ENCODE measurements at regions not wholly inside any gene's neighbourhood (a gene's known extent, or its start where the extent isn't known, plus 50 kb on each side); places are given as distances from the start of the nearest gene placed in this dataset.

GRCh38 chr2:134149904-134150303 is 104.0 kb upstream of the MGAT5 start:
- CTCF ChIA-PET (ENCODE audit: partially characterized antibody): interaction anchor here (0.7 to 1.9 kb wide), 6 partner anchors 9 to 112 kb away, joined by 3 to 10 read pairs (median 4); no protein-coding TSS in a partner anchor
- TF ChIP-seq KDM4A (IDR thresholded peaks at IDR 0.05; ENCODE audit: low read depth, low read length, severe bottlenecking) (no peak), TAF7 (optimal IDR thresholded peaks at IDR 0.05; ENCODE audit: borderline replicate concordance, low read depth, low read length) (no peak), BCL11A (IDR thresholded peaks at IDR 0.05; ENCODE audit: low read depth in 2 of 2, low read length in 2 of 2) (no peak), JUND (IDR thresholded peaks at IDR 0.05; ENCODE audit: low read length) (no peak), USF2 (IDR thresholded peaks at IDR 0.05; ENCODE audit: low read length) (no peak), CTCF (IDR thresholded peaks at IDR 0.05; ENCODE audit: control extremely low read depth in 1 of 3, insufficient read depth in 1 of 3, low read depth in 1 of 3, low read length in 3 of 3) (no peak), HDAC2 (IDR thresholded peaks at IDR 0.05; ENCODE audit: borderline replicate concordance in 1 of 2, low read depth in 2 of 2, low read length in 2 of 2) (no peak)
- TF ChIP-seq, protein P1, sequence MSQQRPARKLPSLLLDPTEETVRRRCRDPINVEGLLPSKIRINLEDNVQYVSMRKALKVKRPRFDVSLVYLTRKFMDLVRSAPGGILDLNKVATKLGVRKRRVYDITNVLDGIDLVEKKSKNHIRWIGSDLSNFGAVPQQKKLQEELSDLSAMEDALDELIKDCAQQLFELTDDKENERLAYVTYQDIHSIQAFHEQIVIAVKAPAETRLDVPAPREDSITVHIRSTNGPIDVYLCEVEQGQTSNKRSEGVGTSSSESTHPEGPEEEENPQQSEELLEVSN (IDR thresholded peaks at IDR 0.05): no peak

More at GRCh38 chr2:134149904-134150303, 104.0 kb upstream of the MGAT5 start:
- Histone ChIP-seq H2AK5ac (ENCODE audit: low read depth, low read length) (no peak overlapping the region), H3K4ac (replicated peaks; ENCODE audit: insufficient read length, low read depth, low read length) (no peak overlapping the region), H3K27me3 (replicated peaks in 1 of 4; ENCODE audit: control insufficient read depth in 3 of 4, extremely low read depth in 1 of 4, insufficient read depth in 3 of 4, low read length in 3 of 4) (no peaks in the 10 kb centered on the region), H2BK20ac (ENCODE audit: low read length) (no peak overlapping the region), H3K18ac (ENCODE audit: extremely low read depth, low read length) (no peak overlapping the region), H3K4me2 (ENCODE audit: insufficient read depth in 1 of 2, low read depth in 2 of 2, low read length in 2 of 2) (no peak overlapping the region), H4K5ac (ENCODE audit: insufficient read length, low read depth, low read length) (no peak overlapping the region), H4K20me1 (replicated peaks in 1 of 2; ENCODE audit: control insufficient read depth in 1 of 2, insufficient read depth in 2 of 2, low read length in 2 of 2) (peaks cover 0 to 4% of the 10 kb centered on the region in 2 experiments), H3K4me3 (ENCODE audit: extremely low read depth in 1 of 4, insufficient read depth in 2 of 4, low read depth in 3 of 4, low read length in 4 of 4) (no peak overlapping the region), H2AFZ (ENCODE audit: low read length) (no peak overlapping the region), H4K91ac (replicated peaks; ENCODE audit: insufficient read length, low read length) (no peak overlapping the region), H2BK15ac (ENCODE audit: low read length) (no peak overlapping the region), H4K8ac (ENCODE audit: extremely low read depth, insufficient read depth, low read length) (no peak overlapping the region), H3K79me2 (ENCODE audit: control insufficient read depth in 1 of 2, insufficient read depth in 2 of 2, low read length in 2 of 2) (peaks cover 0 to 56% of the 10 kb centered on the region in 2 experiments; a peak in 2 of 4 replicates), H3K56ac (replicated peaks; ENCODE audit: insufficient read length, low read depth, low read length) (no peak overlapping the region), H3K27ac (ENCODE audit: low read depth, low read length) (no peak overlapping the region), H3K23me2 (ENCODE audit: low read depth, low read length) (no peaks in the 10 kb centered on the region), H3K36me3 (ENCODE audit: control insufficient read depth in 2 of 4, insufficient read depth in 4 of 4, low read length in 3 of 4) (no peaks in the 10 kb centered on the region), H3K9me3 (ENCODE audit: insufficient read depth in 2 of 2, low read depth in 1 of 2, low read length in 1 of 2) (no peaks in the 10 kb centered on the region; a peak in 1 of 4 replicates), H3K14ac (ENCODE audit: insufficient read length) (no peak overlapping the region), H3K4me1 (replicated peaks in 1 of 4; ENCODE audit: control insufficient read depth in 3 of 4, insufficient read depth in 4 of 4, low read length in 3 of 4) (peaks cover 0 to 4% (median 3%) of the 10 kb centered on the region in 4 experiments; a peak in 2 of 7 replicates), H2BK5ac (ENCODE audit: low read depth, low read length) (no peak overlapping the region), H3K79me1 (ENCODE audit: low read depth, low read length) (peaks cover 7% of the 10 kb centered on the region), H2BK12ac (ENCODE audit: low read depth, low read length) (no peak overlapping the region), H2BK120ac (replicated peaks; ENCODE audit: low read depth, low read length) (no peak overlapping the region), H3K23ac (ENCODE audit: insufficient read length) (no peak overlapping the region), H3K9ac (replicated peaks in 1 of 4; ENCODE audit: extremely low read depth in 1 of 4, low read depth in 3 of 4, low read length in 3 of 4) (no peak overlapping the region)
- FAIRE-seq: no peak
- 79% methylated on average over 1 of the region's 1 CpG; no CpG with 5 or more reads in 1 of the 2 experiments for WGBS, 2 experiments (ENCODE audit: extremely low coverage in 1 of 2, insufficient coverage in 1 of 2, insufficient read length in 1 of 2, insufficient replicate concordance in 2 of 2, low coverage in 1 of 2, low lambda C conversion rate in 2 of 2, missing lambda C conversion rate in 1 of 2)
- DNase-seq (ENCODE audit: low read depth in 1 of 2, low spot score in 2 of 2): no peak
- POLR2A ChIA-PET (ENCODE audit: partially characterized antibody): interaction anchor here (1.3 kb wide), 1 partner anchor 8 kb away, joined by 3 read pairs; no protein-coding TSS in a partner anchor

Data from H1 (cell line).